GM18520 (cell line): ENCODE measurements at regions not wholly inside any gene's neighbourhood (a gene's known extent, or its start where the extent isn't known, plus 50 kb on each side); places are given as distances from the start of the nearest gene placed in this dataset.

ENCODE experiments used
- ATAC-seq: cut with Tn5 transposase; IDR thresholded peaks from one replicate; pipeline ENCODE4 v1.9.1; 2021; ENCODE audit not compliant: unreplicated experiment

GRCh38 chr13:29934531-29935308, 84.3 kb upstream of the UBL3 start:
- no peak for ATAC-seq

- no peak for ATAC-seq
These were observed 83.0 kb upstream of the UBL3 start for GRCh38 chr13:29933401-29933800.

- no peak for ATAC-seq
These were observed 81.3 kb upstream of the UBL3 start for GRCh38 chr13:29931696-29932095.

GRCh38 chr13:29929062-29929847, 78.8 kb upstream of the UBL3 start:
- ATAC-seq = no peak

- no peak for ATAC-seq
These were observed 75.7 kb upstream of the UBL3 start for GRCh38 chr13:29926098-29926476.

- no peak for ATAC-seq
These were observed 75.2 kb upstream of the UBL3 start for GRCh38 chr13:29925457-29926097.

- no peak for ATAC-seq
These were observed 74.3 kb upstream of the UBL3 start for GRCh38 chr13:29924482-29925350.

- ATAC-seq = no peak
These were observed 73.4 kb upstream of the UBL3 start for GRCh38 chr13:29923554-29924481.

- ATAC-seq = no peak
These were observed 72.5 kb upstream of the UBL3 start for GRCh38 chr13:29922896-29923295.

- ATAC-seq = no peak
These were observed 71.9 kb upstream of the UBL3 start for GRCh38 chr13:29922281-29922821.

GRCh38 chr13:29921542-29921941, 71.1 kb upstream of the UBL3 start:
- ATAC-seq = no peak

GRCh38 chr13:29920025-29920643, 69.7 kb upstream of the UBL3 start:
- ATAC-seq = no peak

GRCh38 chr13:29918845-29919244, 68.4 kb upstream of the UBL3 start:
- no peak for ATAC-seq

- no peak for ATAC-seq
These were observed 67.2 kb upstream of the UBL3 start for GRCh38 chr13:29917650-29918049.

GRCh38 chr13:29914581-29914980, 64.2 kb upstream of the UBL3 start:
- ATAC-seq = no peak

- no peak for ATAC-seq
These were observed 61.5 kb upstream of the UBL3 start for GRCh38 chr13:29911781-29912418.

GRCh38 chr13:29909975-29910674, 59.7 kb upstream of the UBL3 start:
- ATAC-seq = no peak

GRCh38 chr13:29909081-29909730, 58.8 kb upstream of the UBL3 start:
- no peak for ATAC-seq
